H1 (cell line): ENCODE measurements at regions not wholly inside any gene's neighbourhood (a gene's known extent, or its start where the extent isn't known, plus 50 kb on each side); places are given as distances from the start of the nearest gene placed in this dataset.

Source experiments
- CBX8 ChIP-seq: fragments of 300-800, 300-1000 bp; sonication (generic); IDR thresholded peaks from 2 replicates; pipeline ENCODE4 v1.7.1; 2016; ENCODE audit warnings: low read depth, low read length, borderline replicate concordance
- CHD1 ChIP-seq: IDR thresholded peaks from 2 replicates; pipeline ENCODE4 v1.6.1; 2012; ENCODE audit warnings: low read depth, low read length, improper control_type of control experiment
- CTCF ChIP-seq, 3 experiments: IDR thresholded peaks; 1 replicate in 2 of 3; 2 replicates in 1 of 3; pipeline versions ENCODE4 v1.5.1 to v1.6.1; 2011; ENCODE audit warnings: low read length in 3 of 3, mild to moderate bottlenecking in 3 of 3, inconsistent platforms in 2 of 3, low read depth in 1 of 3, moderate library complexity in 1 of 3; ENCODE audit not compliant: insufficient read depth in 1 of 3; ENCODE audit errors: control extremely low read depth in 1 of 3
- TF ChIP-seq, protein P1 (sequence below): IDR thresholded peaks from 2 replicates; pipeline ENCODE4 v1.6.1; 2012; ENCODE audit warnings: low read length, inconsistent platforms

DNA sequence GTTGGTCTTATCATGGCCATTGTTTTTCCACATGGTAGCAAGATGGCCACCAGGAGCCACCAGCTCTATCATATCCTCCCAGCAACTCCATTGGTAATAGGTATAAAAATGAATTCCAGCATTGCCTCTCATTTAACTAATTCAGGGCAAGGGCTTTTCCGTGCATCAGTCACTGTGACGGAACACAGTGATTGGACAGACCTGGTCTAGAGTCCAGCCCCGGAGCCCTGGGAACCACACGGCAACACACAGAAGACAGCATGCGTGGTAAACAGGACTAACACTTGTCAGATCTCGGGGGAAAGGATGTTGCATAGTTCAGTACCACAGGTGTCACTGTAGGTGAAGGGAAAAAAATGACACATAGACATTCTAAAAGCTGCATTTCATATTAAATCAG lies 638.0 kb upstream of the RBFOX1 start:
- TF ChIP-seq CBX8 (no peak), CTCF (IDR thresholded peaks at IDR 0.05; ENCODE audit: control extremely low read depth in 1 of 3, insufficient read depth in 1 of 3, low read depth in 1 of 3, low read length in 3 of 3) (no peak), CHD1 (no peak)
- TF ChIP-seq, protein P1, sequence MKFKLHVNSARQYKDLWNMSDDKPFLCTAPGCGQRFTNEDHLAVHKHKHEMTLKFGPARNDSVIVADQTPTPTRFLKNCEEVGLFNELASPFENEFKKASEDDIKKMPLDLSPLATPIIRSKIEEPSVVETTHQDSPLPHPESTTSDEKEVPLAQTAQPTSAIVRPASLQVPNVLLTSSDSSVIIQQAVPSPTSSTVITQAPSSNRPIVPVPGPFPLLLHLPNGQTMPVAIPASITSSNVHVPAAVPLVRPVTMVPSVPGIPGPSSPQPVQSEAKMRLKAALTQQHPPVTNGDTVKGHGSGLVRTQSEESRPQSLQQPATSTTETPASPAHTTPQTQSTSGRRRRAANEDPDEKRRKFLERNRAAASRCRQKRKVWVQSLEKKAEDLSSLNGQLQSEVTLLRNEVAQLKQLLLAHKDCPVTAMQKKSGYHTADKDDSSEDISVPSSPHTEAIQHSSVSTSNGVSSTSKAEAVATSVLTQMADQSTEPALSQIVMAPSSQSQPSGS = no peak
